Activated CD8-positive, alpha-beta memory T cell treated with anti-CD3 and anti-CD28 coated beads, Interleukin-2, amount 50 U/mL, for 4 hours (primary cell): ENCODE measurements at regions not wholly inside any gene's neighbourhood (a gene's known extent, or its start where the extent isn't known, plus 50 kb on each side); places are given as distances from the start of the nearest gene placed in this dataset.
"Not testable (repeated sequence)": the region's sequence is repeated elsewhere in the genome, so short reads cannot be mapped to it uniquely, and the experiment has no call there.

Experiments used
- DNase-seq: peaks from one replicate; pipeline ENCODE4 v3.0.0-alpha.2; 2020

GRCh38 chr9:30622561-30622960 is 1761.9 kb upstream of the ACO1 start:
- no peak for DNase-seq

- no peak for DNase-seq
These were observed 1755.4 kb upstream of the ACO1 start for GRCh38 chr9:30628915-30629567.

- no peak for DNase-seq
These were observed 1754.0 kb upstream of the ACO1 start for GRCh38 chr9:30630459-30630858.

GRCh38 chr9:30646639-30647038 is 1737.8 kb upstream of the ACO1 start:
- not testable (repeated sequence) for DNase-seq

- no peak for DNase-seq
These were observed 1722.5 kb upstream of the ACO1 start for GRCh38 chr9:30661925-30662324.

GRCh38 chr9:30670805-30671562 is 1713.5 kb upstream of the ACO1 start:
- no peak for DNase-seq

- no peak for DNase-seq
These were observed 1711.3 kb upstream of the ACO1 start for GRCh38 chr9:30673132-30673531.

- DNase-seq, result no peak
These were observed 1707.8 kb upstream of the ACO1 start for GRCh38 chr9:30676651-30677050.

GRCh38 chr9:30677221-30677620 is 1707.2 kb upstream of the ACO1 start:
- no peak for DNase-seq

- no peak for DNase-seq
These were observed 1695.6 kb upstream of the ACO1 start for GRCh38 chr9:30688801-30689200.

GRCh38 chr9:30697958-30698357 is 1686.5 kb upstream of the ACO1 start:
- DNase-seq, result no peak

- DNase-seq, result no peak
These were observed 1672.9 kb upstream of the ACO1 start for GRCh38 chr9:30711591-30711990.

- DNase-seq, result no peak
These were observed 1671.2 kb upstream of the ACO1 start for GRCh38 chr9:30713243-30713642.

- DNase-seq, result no peak
These were observed 1670.1 kb upstream of the ACO1 start for GRCh38 chr9:30714389-30714788.

- DNase-seq, result no peak
These were observed 1666.0 kb upstream of the ACO1 start for GRCh38 chr9:30718483-30718882.

GRCh38 chr9:30722065-30722464 is 1662.4 kb upstream of the ACO1 start:
- DNase-seq, result no peak

- no peak for DNase-seq
These were observed 1660.8 kb upstream of the ACO1 start for GRCh38 chr9:30723656-30724055.

GRCh38 chr9:30732060-30732459 is 1652.4 kb upstream of the ACO1 start:
- no peak for DNase-seq

GRCh38 chr9:30744871-30745270 is 1639.6 kb upstream of the ACO1 start:
- DNase-seq, result no peak

- DNase-seq, result no peak
These were observed 1637.9 kb upstream of the ACO1 start for GRCh38 chr9:30746589-30746988.

GRCh38 chr9:30757723-30758122 is 1626.7 kb upstream of the ACO1 start:
- DNase-seq, result no peak

- no peak for DNase-seq
These were observed 1625.6 kb upstream of the ACO1 start for GRCh38 chr9:30758726-30759446.

- DNase-seq, result no peak
These were observed 1619.1 kb upstream of the ACO1 start for GRCh38 chr9:30765318-30765717.

GRCh38 chr9:30771163-30771708 is 1613.2 kb upstream of the ACO1 start:
- DNase-seq, result no peak
